ENCODE measurements at regions not wholly inside any gene's neighbourhood (a gene's known extent, or its start where the extent isn't known, plus 50 kb on each side); places are given as distances from the start of the nearest gene placed in this dataset.

DNA sequence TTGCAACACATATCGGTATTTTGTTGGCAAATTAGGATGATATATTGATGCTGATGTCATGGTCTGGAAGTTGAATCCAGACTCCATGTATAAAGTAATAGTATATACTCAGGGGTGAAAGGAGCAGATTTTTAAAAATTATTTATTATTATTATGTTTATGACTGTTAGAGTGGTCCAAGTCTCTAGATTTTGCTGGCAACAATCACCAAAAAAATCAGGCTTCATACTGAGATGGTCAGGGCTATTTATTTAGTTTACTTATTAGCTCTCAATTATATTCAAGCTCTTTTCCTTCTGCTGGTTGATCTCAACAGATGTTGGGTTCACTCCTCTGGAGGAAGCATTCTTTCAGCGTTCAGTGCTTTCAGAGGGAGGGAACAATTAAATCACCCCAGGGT lies 73.9 kb upstream of the VCX3B start:
- Histone ChIP-seq H3K27ac (ENCODE audit: low read length, poor library complexity, severe bottlenecking) (no peak overlapping the region), H3K79me1 (replicated peaks; ENCODE audit: low read length, poor library complexity, severe bottlenecking) (no peaks in the 10 kb centered on the region), H2BK5ac (ENCODE audit: low read depth, low read length, poor library complexity, severe bottlenecking) (no peak overlapping the region), H4K8ac (ENCODE audit: low read length) (no peak overlapping the region), H3K27me3 (ENCODE audit: control insufficient read depth in 1 of 2, insufficient read depth in 1 of 2, low read length in 2 of 2) (no peaks in the 10 kb centered on the region), H3K14ac (ENCODE audit: low read length in 2 of 2) (no peak overlapping the region), H3K9ac (ENCODE audit: low read length) (no peak overlapping the region), H2AK5ac (ENCODE audit: low read length, severe bottlenecking) (no peak overlapping the region), H3K4me1 (ENCODE audit: control insufficient read depth, insufficient read depth, low read depth, low read length) (no peaks in the 10 kb centered on the region), H3K4me2 (ENCODE audit: low read length, poor library complexity, severe bottlenecking) (no peak overlapping the region), H2BK15ac (ENCODE audit: low read depth, poor library complexity, severe bottlenecking) (no peak overlapping the region), H4K91ac (ENCODE audit: low read length) (no peak overlapping the region), H3K23ac (ENCODE audit: low read length in 2 of 2) (no peak overlapping the region), H2AFZ (ENCODE audit: low read depth, low read length) (no peak overlapping the region), H3K18ac (ENCODE audit: low read depth in 1 of 2, low read length in 2 of 2) (no peak overlapping the region), H2BK12ac (ENCODE audit: low read length in 2 of 2) (no peak overlapping the region), H3K9me3 (ENCODE audit: control insufficient read depth, low read length) (peaks cover 13% of the 10 kb centered on the region), H2BK120ac (ENCODE audit: low read depth, low read length) (no peak overlapping the region), H3K36me3 (ENCODE audit: control insufficient read depth in 1 of 2, insufficient read depth in 2 of 2, low read depth in 1 of 2, low read length in 2 of 2) (no peaks in the 10 kb centered on the region), H3K4ac (ENCODE audit: low read depth in 1 of 2, low read length in 2 of 2) (no peak overlapping the region), H3K4me3 (ENCODE audit: insufficient read depth in 1 of 2, low read depth in 1 of 2, low read length in 2 of 2) (no peak overlapping the region)
- no peak for DNase-seq
- 90% methylated on average over 1 of the region's 2 CpGs for WGBS

DNA sequence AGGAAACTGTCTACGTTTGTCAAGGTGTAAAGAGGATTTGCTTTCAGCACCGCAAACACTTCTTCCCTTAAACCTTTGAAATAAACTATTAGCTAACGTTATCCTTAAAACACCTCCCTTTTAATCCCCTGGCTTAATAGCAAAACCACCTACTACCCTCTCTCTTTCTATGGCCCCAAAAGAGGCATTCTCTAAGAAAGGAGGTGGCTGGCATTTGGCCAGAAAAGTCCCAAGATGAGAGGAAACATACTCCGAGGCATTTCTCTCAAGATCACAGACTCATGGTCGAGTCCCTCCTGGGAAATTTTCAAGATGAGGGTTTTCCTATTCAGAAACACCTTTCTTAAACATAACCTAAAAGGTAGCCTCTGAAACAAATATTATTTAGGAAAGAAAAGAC lies 60.6 kb upstream of the VCX3B start:
- Histone ChIP-seq H3K27ac (ENCODE audit: low read length, poor library complexity, severe bottlenecking) (no peak overlapping the region), H2BK12ac (ENCODE audit: low read length in 2 of 2) (no peak overlapping the region), H2AFZ (ENCODE audit: low read depth, low read length) (no peak overlapping the region), H2BK120ac (ENCODE audit: low read depth, low read length) (no peak overlapping the region), H3K79me1 (replicated peaks; ENCODE audit: low read length, poor library complexity, severe bottlenecking) (no peaks in the 10 kb centered on the region), H3K18ac (ENCODE audit: low read depth in 1 of 2, low read length in 2 of 2) (no peak overlapping the region), H3K23ac (ENCODE audit: low read length in 2 of 2) (no peak overlapping the region), H3K36me3 (ENCODE audit: control insufficient read depth in 1 of 2, insufficient read depth in 2 of 2, low read depth in 1 of 2, low read length in 2 of 2) (no peaks in the 10 kb centered on the region), H3K4me1 (ENCODE audit: control insufficient read depth, insufficient read depth, low read depth, low read length) (no peaks in the 10 kb centered on the region), H3K4me2 (ENCODE audit: low read length, poor library complexity, severe bottlenecking) (no peak overlapping the region), H4K8ac (ENCODE audit: low read length) (no peak overlapping the region), H3K14ac (ENCODE audit: low read length in 2 of 2) (no peak overlapping the region), H4K91ac (ENCODE audit: low read length) (no peak overlapping the region), H3K9ac (ENCODE audit: low read length) (no peak overlapping the region), H2AK5ac (ENCODE audit: low read length, severe bottlenecking) (no peak overlapping the region), H3K27me3 (ENCODE audit: control insufficient read depth in 1 of 2, insufficient read depth in 1 of 2, low read length in 2 of 2) (no peaks in the 10 kb centered on the region), H3K4me3 (ENCODE audit: insufficient read depth in 1 of 2, low read depth in 1 of 2, low read length in 2 of 2) (no peak overlapping the region), H2BK5ac (ENCODE audit: low read depth, low read length, poor library complexity, severe bottlenecking) (no peak overlapping the region), H3K9me3 (ENCODE audit: control insufficient read depth, low read length) (peaks cover 2% of the 10 kb centered on the region), H2BK15ac (ENCODE audit: low read depth, poor library complexity, severe bottlenecking) (no peak overlapping the region), H3K4ac (ENCODE audit: low read depth in 1 of 2, low read length in 2 of 2) (no peak overlapping the region)
- 72% methylated on average over 4 of the region's 5 CpGs for WGBS
- DNase-seq, result no peak

DNA sequence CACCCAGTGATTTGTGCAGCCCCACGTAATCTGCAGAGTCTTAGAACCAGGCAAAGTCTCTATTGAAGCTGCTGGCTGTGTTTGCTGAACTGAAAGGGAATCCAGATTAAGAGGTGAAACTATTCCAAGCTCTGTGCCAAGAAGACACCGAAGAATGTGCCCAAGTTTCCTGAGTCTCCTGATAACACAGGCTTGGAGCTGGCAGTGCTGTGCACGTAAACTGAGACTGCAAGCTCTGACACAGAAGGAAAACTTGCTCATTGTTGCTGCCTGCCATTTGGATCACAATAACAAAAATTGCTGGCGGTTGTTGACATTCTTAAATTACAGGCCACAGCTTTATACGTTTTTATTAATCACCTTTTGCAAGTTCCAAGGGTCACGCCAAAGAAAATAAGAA lies 60.2 kb upstream of the VCX3B start:
- H3K79me1 ChIP-seq (replicated peaks; ENCODE audit: low read length, poor library complexity, severe bottlenecking), result no peaks in the 10 kb centered on the region
- H3K27ac ChIP-seq (ENCODE audit: low read length, poor library complexity, severe bottlenecking), result no peak overlapping the region
- no peak overlapping the region for H4K91ac ChIP-seq (ENCODE audit: low read length)
- H3K23ac ChIP-seq (ENCODE audit: low read length in 2 of 2), result no peak overlapping the region
- H4K8ac ChIP-seq (ENCODE audit: low read length), result no peak overlapping the region
- no peak overlapping the region for H3K4me2 ChIP-seq (ENCODE audit: low read length, poor library complexity, severe bottlenecking)
- H3K4ac ChIP-seq (ENCODE audit: low read depth in 1 of 2, low read length in 2 of 2), result no peak overlapping the region
- no peaks in the 10 kb centered on the region for H3K27me3 ChIP-seq (ENCODE audit: control insufficient read depth in 1 of 2, insufficient read depth in 1 of 2, low read length in 2 of 2)
- H3K36me3 ChIP-seq (ENCODE audit: control insufficient read depth in 1 of 2, insufficient read depth in 2 of 2, low read depth in 1 of 2, low read length in 2 of 2), result no peaks in the 10 kb centered on the region
- peaks cover 4% of the 10 kb centered on the region for H3K9me3 ChIP-seq (ENCODE audit: control insufficient read depth, low read length)
- H2AK5ac ChIP-seq (ENCODE audit: low read length, severe bottlenecking), result no peak overlapping the region
- no peak overlapping the region for H2AFZ ChIP-seq (ENCODE audit: low read depth, low read length)
- DNase-seq, result no peak
- H3K14ac ChIP-seq (ENCODE audit: low read length in 2 of 2), result no peak overlapping the region
- H3K18ac ChIP-seq (ENCODE audit: low read depth in 1 of 2, low read length in 2 of 2), result no peak overlapping the region
- no peak overlapping the region for H2BK15ac ChIP-seq (ENCODE audit: low read depth, poor library complexity, severe bottlenecking)
- no peak overlapping the region for H2BK120ac ChIP-seq (ENCODE audit: low read depth, low read length)
- no peak overlapping the region for H2BK5ac ChIP-seq (ENCODE audit: low read depth, low read length, poor library complexity, severe bottlenecking)
- H3K9ac ChIP-seq (ENCODE audit: low read length), result no peak overlapping the region
- H3K4me3 ChIP-seq (ENCODE audit: insufficient read depth in 1 of 2, low read depth in 1 of 2, low read length in 2 of 2), result no peak overlapping the region
- H3K4me1 ChIP-seq (ENCODE audit: control insufficient read depth, insufficient read depth, low read depth, low read length), result no peaks in the 10 kb centered on the region
- no peak overlapping the region for H2BK12ac ChIP-seq (ENCODE audit: low read length in 2 of 2)
- 71% methylated on average over 3 of the region's 6 CpGs for WGBS

DNA sequence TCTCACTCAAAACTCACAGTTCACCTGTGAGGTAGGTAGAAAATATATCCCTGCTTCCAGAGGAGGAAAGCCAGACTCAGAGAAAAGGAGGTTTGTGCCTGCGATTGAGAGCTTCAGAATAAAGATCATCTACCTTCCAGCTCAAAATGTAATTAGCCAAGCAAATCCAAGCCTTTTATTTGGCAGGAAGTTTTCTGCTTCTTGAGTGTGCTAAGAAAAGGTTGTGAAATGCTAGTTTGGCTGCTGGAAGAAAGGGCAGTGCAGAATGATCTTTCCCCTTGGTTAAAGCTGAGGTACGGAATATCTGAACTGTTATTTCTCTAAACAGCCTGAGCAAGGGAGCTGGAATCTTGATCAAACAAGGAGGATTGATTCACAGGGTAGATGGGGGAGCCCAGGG lies 59.7 kb upstream of the VCX3B start:
- H2BK15ac ChIP-seq (ENCODE audit: low read depth, poor library complexity, severe bottlenecking), result no peak overlapping the region
- H3K27ac ChIP-seq (ENCODE audit: low read length, poor library complexity, severe bottlenecking), result no peak overlapping the region
- H3K27me3 ChIP-seq (ENCODE audit: control insufficient read depth in 1 of 2, insufficient read depth in 1 of 2, low read length in 2 of 2), result no peaks in the 10 kb centered on the region
- H3K9me3 ChIP-seq (ENCODE audit: control insufficient read depth, low read length), result peaks cover 5% of the 10 kb centered on the region
- no peaks in the 10 kb centered on the region for H3K79me1 ChIP-seq (replicated peaks; ENCODE audit: low read length, poor library complexity, severe bottlenecking)
- no peak overlapping the region for H3K18ac ChIP-seq (ENCODE audit: low read depth in 1 of 2, low read length in 2 of 2)
- H4K8ac ChIP-seq (ENCODE audit: low read length), result no peak overlapping the region
- no peak overlapping the region for H3K9ac ChIP-seq (ENCODE audit: low read length)
- no peak overlapping the region for H2BK5ac ChIP-seq (ENCODE audit: low read depth, low read length, poor library complexity, severe bottlenecking)
- H3K4me2 ChIP-seq (ENCODE audit: low read length, poor library complexity, severe bottlenecking), result no peak overlapping the region
- no peak overlapping the region for H2AK5ac ChIP-seq (ENCODE audit: low read length, severe bottlenecking)
- H3K4me3 ChIP-seq (ENCODE audit: insufficient read depth in 1 of 2, low read depth in 1 of 2, low read length in 2 of 2), result no peak overlapping the region
- no peak overlapping the region for H2BK120ac ChIP-seq (ENCODE audit: low read depth, low read length)
- H3K4ac ChIP-seq (ENCODE audit: low read depth in 1 of 2, low read length in 2 of 2), result no peak overlapping the region
- DNase-seq, result no peak
- H2AFZ ChIP-seq (ENCODE audit: low read depth, low read length), result no peak overlapping the region
- H3K4me1 ChIP-seq (ENCODE audit: control insufficient read depth, insufficient read depth, low read depth, low read length), result no peaks in the 10 kb centered on the region
- no peak overlapping the region for H4K91ac ChIP-seq (ENCODE audit: low read length)
- no peak overlapping the region for H2BK12ac ChIP-seq (ENCODE audit: low read length in 2 of 2)
- H3K36me3 ChIP-seq (ENCODE audit: control insufficient read depth in 1 of 2, insufficient read depth in 2 of 2, low read depth in 1 of 2, low read length in 2 of 2), result no peaks in the 10 kb centered on the region
- WGBS, result 93% methylated on average over 1 of the region's 2 CpGs
- no peak overlapping the region for H3K14ac ChIP-seq (ENCODE audit: low read length in 2 of 2)
- H3K23ac ChIP-seq (ENCODE audit: low read length in 2 of 2), result no peak overlapping the region

All from mesenchymal stem cell (in vitro differentiated cells and primary cell).